ENCODE measurements at regions not wholly inside any gene's neighbourhood (a gene's known extent, or its start where the extent isn't known, plus 50 kb on each side); places are given as distances from the start of the nearest gene placed in this dataset.

GRCh38 chr17:33811984-33812577 lies 443.0 kb upstream of the CCL2 start:
- TF ChIP-seq, protein P1, sequence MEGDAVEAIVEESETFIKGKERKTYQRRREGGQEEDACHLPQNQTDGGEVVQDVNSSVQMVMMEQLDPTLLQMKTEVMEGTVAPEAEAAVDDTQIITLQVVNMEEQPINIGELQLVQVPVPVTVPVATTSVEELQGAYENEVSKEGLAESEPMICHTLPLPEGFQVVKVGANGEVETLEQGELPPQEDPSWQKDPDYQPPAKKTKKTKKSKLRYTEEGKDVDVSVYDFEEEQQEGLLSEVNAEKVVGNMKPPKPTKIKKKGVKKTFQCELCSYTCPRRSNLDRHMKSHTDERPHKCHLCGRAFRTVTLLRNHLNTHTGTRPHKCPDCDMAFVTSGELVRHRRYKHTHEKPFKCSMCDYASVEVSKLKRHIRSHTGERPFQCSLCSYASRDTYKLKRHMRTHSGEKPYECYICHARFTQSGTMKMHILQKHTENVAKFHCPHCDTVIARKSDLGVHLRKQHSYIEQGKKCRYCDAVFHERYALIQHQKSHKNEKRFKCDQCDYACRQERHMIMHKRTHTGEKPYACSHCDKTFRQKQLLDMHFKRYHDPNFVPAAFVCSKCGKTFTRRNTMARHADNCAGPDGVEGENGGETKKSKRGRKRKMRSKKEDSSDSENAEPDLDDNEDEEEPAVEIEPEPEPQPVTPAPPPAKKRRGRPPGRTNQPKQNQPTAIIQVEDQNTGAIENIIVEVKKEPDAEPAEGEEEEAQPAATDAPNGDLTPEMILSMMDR (IDR thresholded peaks at IDR 0.05; ENCODE audit: low read depth, low read length) = no peak
- TF ChIP-seq EZH2phosphoT487 (IDR thresholded peaks at IDR 0.05; ENCODE audit: low read depth) = no peak

Measured in OCI-LY3 (cell line).